ENCODE measurements at regions not wholly inside any gene's neighbourhood (a gene's known extent, or its start where the extent isn't known, plus 50 kb on each side); places are given as distances from the start of the nearest gene placed in this dataset.

GRCh38 chr17:77488531-77489238 is 347.9 kb downstream of the SEC14L1 start:
- no peak for DNase-seq (ENCODE audit: low read depth in 2 of 2)

GRCh38 chr17:77489239-77489892 is 348.6 kb downstream of the SEC14L1 start:
- DNase-seq (ENCODE audit: low read depth in 2 of 2): no peak

GRCh38 chr17:77489893-77490255 is 349.1 kb downstream of the SEC14L1 start:
- no peak for DNase-seq (ENCODE audit: low read depth in 2 of 2)

GRCh38 chr17:77490361-77491183 is 349.8 kb downstream of the SEC14L1 start:
- DNase-seq (ENCODE audit: low read depth in 2 of 2): no peak

GRCh38 chr17:77491921-77492445 is 351.2 kb downstream of the SEC14L1 start:
- no peak for DNase-seq (ENCODE audit: low read depth in 2 of 2)

- DNase-seq (ENCODE audit: low read depth in 2 of 2): no peak
Observed at GRCh38 chr17:77492446-77493237, 351.9 kb downstream of the SEC14L1 start.

- no peak for DNase-seq (ENCODE audit: low read depth in 2 of 2)
Observed at GRCh38 chr17:77493238-77493820, 352.6 kb downstream of the SEC14L1 start.

- no peak for DNase-seq (ENCODE audit: low read depth in 2 of 2)
Observed at GRCh38 chr17:77493901-77494663, 353.3 kb downstream of the SEC14L1 start.

GRCh38 chr17:77494664-77495435 is 354.1 kb downstream of the SEC14L1 start:
- no peak for DNase-seq (ENCODE audit: low read depth in 2 of 2)

- no peak for DNase-seq (ENCODE audit: low read depth in 2 of 2)
Observed at GRCh38 chr17:77495575-77495974, 354.8 kb downstream of the SEC14L1 start.

- no peak for DNase-seq (ENCODE audit: low read depth in 2 of 2)
Observed at GRCh38 chr17:77496401-77496801, 355.6 kb downstream of the SEC14L1 start.

- DNase-seq (ENCODE audit: low read depth in 2 of 2): no peak
Observed at GRCh38 chr17:77496831-77497577, 356.2 kb downstream of the SEC14L1 start.

GRCh38 chr17:77497578-77497934 is 356.8 kb downstream of the SEC14L1 start:
- no peak for DNase-seq (ENCODE audit: low read depth in 2 of 2)

GRCh38 chr17:77498091-77498741 is 357.4 kb downstream of the SEC14L1 start:
- no peak for DNase-seq (ENCODE audit: low read depth in 2 of 2)

GRCh38 chr17:77498791-77499698 is 358.3 kb downstream of the SEC14L1 start:
- no peak for DNase-seq (ENCODE audit: low read depth in 2 of 2)

- no peak for DNase-seq (ENCODE audit: low read depth in 2 of 2)
Observed at GRCh38 chr17:77499699-77500435, 359.1 kb downstream of the SEC14L1 start.

GRCh38 chr17:77501101-77501566 is 360.4 kb downstream of the SEC14L1 start:
- no peak for DNase-seq (ENCODE audit: low read depth in 2 of 2)

Measured in fibroblast of skin of left biceps (primary cell).